Mononuclear cell (primary cell): ENCODE measurements at regions not wholly inside any gene's neighbourhood (a gene's known extent, or its start where the extent isn't known, plus 50 kb on each side); places are given as distances from the start of the nearest gene placed in this dataset.
"Not testable (repeated sequence)": the region's sequence is repeated elsewhere in the genome, so short reads cannot be mapped to it uniquely, and the experiment has no call there.

Experiments
- H3K27me3 ChIP-seq: 2 replicates; pipeline ENCODE4 v1.6.0; 2011; ENCODE audit warnings: low read length, control low read depth; ENCODE audit not compliant: insufficient read depth
- H3K4me1 ChIP-seq: 2 replicates; pipeline ENCODE4 v1.5.1; 2011; ENCODE audit warnings: mild to moderate bottlenecking, low read length, control low read depth; ENCODE audit not compliant: insufficient read depth
- H3K4me3 ChIP-seq: 2 replicates; pipeline ENCODE4 v1.5.1; 2011; ENCODE audit warnings: mild to moderate bottlenecking, low read length, moderate library complexity
- H3K9me3 ChIP-seq: 2 replicates; pipeline ENCODE4 v1.5.1; 2011; ENCODE audit warnings: low read depth, mild to moderate bottlenecking, control low read depth, low read length

GRCh38 chr4:3954540-3955320, 188.5 kb downstream of the ADRA2C start:
- H3K9me3 ChIP-seq, H3K27me3 ChIP-seq, H3K4me1 ChIP-seq: not testable (repeated sequence)
- peak overlapping the region; percentile 54 for H3K4me3 ChIP-seq

- H3K4me1 ChIP-seq, H3K27me3 ChIP-seq, H3K9me3 ChIP-seq: not testable (repeated sequence)
- H3K4me3 ChIP-seq, result peak overlapping the region; percentile 54
Observed at GRCh38 chr4:3955321-3956164, 189.4 kb downstream of the ADRA2C start.

- H3K27me3 ChIP-seq, H3K4me1 ChIP-seq, H3K9me3 ChIP-seq: not testable (repeated sequence)
- peak overlapping the region; percentile 54 for H3K4me3 ChIP-seq
Observed at GRCh38 chr4:3956165-3956867, 190.1 kb downstream of the ADRA2C start.

GRCh38 chr4:3961091-3961672, 195.0 kb downstream of the ADRA2C start:
- H3K4me3 ChIP-seq, H3K4me1 ChIP-seq, H3K9me3 ChIP-seq, H3K27me3 ChIP-seq: not testable (repeated sequence)

GRCh38 chr4:3964572-3965278, 198.5 kb downstream of the ADRA2C start:
- not testable (repeated sequence) for H3K9me3 ChIP-seq, H3K4me1 ChIP-seq, H3K4me3 ChIP-seq

GRCh38 chr4:3967204-3967603, 201.0 kb downstream of the ADRA2C start:
- not testable (repeated sequence) for H3K4me3 ChIP-seq, H3K9me3 ChIP-seq, H3K4me1 ChIP-seq, H3K27me3 ChIP-seq

More at GRCh38 chr4:3964572-3965278, 198.5 kb downstream of the ADRA2C start:
- H3K27me3 ChIP-seq, result not testable (repeated sequence)

GRCh38 chr4:3972626-3973025, 206.4 kb downstream of the ADRA2C start:
- H3K27me3 ChIP-seq, H3K4me3 ChIP-seq, H3K4me1 ChIP-seq, H3K9me3 ChIP-seq: not testable (repeated sequence)

GRCh38 chr4:3973581-3974200, 207.5 kb downstream of the ADRA2C start:
- not testable (repeated sequence) for H3K4me1 ChIP-seq, H3K9me3 ChIP-seq, H3K4me3 ChIP-seq, H3K27me3 ChIP-seq

- H3K4me1 ChIP-seq, H3K4me3 ChIP-seq, H3K27me3 ChIP-seq, H3K9me3 ChIP-seq: not testable (repeated sequence)
Observed at GRCh38 chr4:3983518-3984125, 217.4 kb downstream of the ADRA2C start.

GRCh38 chr4:3984796-3985195, 218.6 kb downstream of the ADRA2C start:
- H3K27me3 ChIP-seq, H3K4me1 ChIP-seq, H3K9me3 ChIP-seq, H3K4me3 ChIP-seq: not testable (repeated sequence)

- H3K4me3 ChIP-seq, H3K27me3 ChIP-seq, H3K4me1 ChIP-seq, H3K9me3 ChIP-seq: not testable (repeated sequence)
Observed at GRCh38 chr4:3986412-3986811, 220.2 kb downstream of the ADRA2C start.

GRCh38 chr4:3997386-3997785, 229.3 kb downstream of the OTOP1 start:
- not testable (repeated sequence) for H3K4me3 ChIP-seq, H3K4me1 ChIP-seq, H3K9me3 ChIP-seq, H3K27me3 ChIP-seq

- not testable (repeated sequence) for H3K4me3 ChIP-seq, H3K27me3 ChIP-seq, H3K9me3 ChIP-seq, H3K4me1 ChIP-seq
Observed at GRCh38 chr4:4004036-4004435, 222.7 kb downstream of the OTOP1 start.

- H3K4me3 ChIP-seq, H3K27me3 ChIP-seq, H3K9me3 ChIP-seq, H3K4me1 ChIP-seq: not testable (repeated sequence)
Observed at GRCh38 chr4:4004702-4005101, 222.0 kb downstream of the OTOP1 start.
